ENCODE measurements at regions not wholly inside any gene's neighbourhood (a gene's known extent, or its start where the extent isn't known, plus 50 kb on each side); places are given as distances from the start of the nearest gene placed in this dataset.

GRCh38 chr5:18752317-18752716 lies 1118.1 kb downstream of the TAF11L14 start:
- Mint-ChIP-seq H3K4me3 (ENCODE audit: unreplicated experiment) (no peak overlapping the region), H3K27ac (ENCODE audit: unreplicated experiment) (no peak overlapping the region), H3K4me1 (ENCODE audit: low read depth, unreplicated experiment) (peaks cover 13% of the 10 kb centered on the region), H3K9me3 (ENCODE audit: unreplicated experiment) (peaks cover 5% of the 10 kb centered on the region), H3K27me3 (ENCODE audit: insufficient read depth, unreplicated experiment) (peaks cover 2% of the 10 kb centered on the region), H3K36me3 (ENCODE audit: insufficient read depth, unreplicated experiment) (no peaks in the 10 kb centered on the region)
- no peaks in the 10 kb centered on the region for H3K9me3 ChIP-seq
- no peak overlapping the region for H3K4me3 ChIP-seq (ENCODE audit: low read depth, low read length)
- peaks cover 16% of the 10 kb centered on the region for H3K4me1 ChIP-seq
- no TSS peak for BruUV-seq (replicated peaks)
- no peak for TF ChIP-seq CTCF (IDR thresholded peaks at IDR 0.05; ENCODE audit: insufficient read depth in 1 of 2, low read depth in 1 of 2, low read length in 1 of 2, severe bottlenecking in 1 of 2, unreplicated experiment in 1 of 2)
- H3K27me3 ChIP-seq (replicated peaks; ENCODE audit: control insufficient read depth, insufficient read depth, low read length) = no peaks in the 10 kb centered on the region
- ChIA-PET POLR2A (no interaction called here), CTCF (no interaction called here)
- DNase-seq = no peak
- no peaks in the 10 kb centered on the region for H3K36me3 ChIP-seq (ENCODE audit: control insufficient read depth, insufficient read depth, low read length)
- intact Hi-C loops (cut with micrococcal nuclease; ENCODE audit: unreplicated experiment) = no loop called here

- Mint-ChIP-seq H3K27ac (ENCODE audit: unreplicated experiment) (no peak overlapping the region), H3K36me3 (ENCODE audit: insufficient read depth, unreplicated experiment) (no peaks in the 10 kb centered on the region), H3K4me3 (ENCODE audit: unreplicated experiment) (no peak overlapping the region), H3K9me3 (ENCODE audit: unreplicated experiment) (no peaks in the 10 kb centered on the region), H3K27me3 (ENCODE audit: insufficient read depth, unreplicated experiment) (peaks cover 2% of the 10 kb centered on the region), H3K4me1 (ENCODE audit: low read depth, unreplicated experiment) (peaks cover 13% of the 10 kb centered on the region)
- POLR2A ChIA-PET = no interaction called here
- intact Hi-C loops (cut with micrococcal nuclease; ENCODE audit: unreplicated experiment) = no loop called here
- no TSS peak for BruUV-seq (replicated peaks)
- no peak for DNase-seq
- no peak for TF ChIP-seq CTCF (IDR thresholded peaks at IDR 0.05; ENCODE audit: insufficient read depth in 1 of 2, low read depth in 1 of 2, low read length in 1 of 2, severe bottlenecking in 1 of 2, unreplicated experiment in 1 of 2)
- Histone ChIP-seq H3K9me3 (no peaks in the 10 kb centered on the region), H3K36me3 (ENCODE audit: control insufficient read depth, insufficient read depth, low read length) (no peaks in the 10 kb centered on the region), H3K27me3 (replicated peaks; ENCODE audit: control insufficient read depth, insufficient read depth, low read length) (no peaks in the 10 kb centered on the region), H3K4me1 (peaks cover 16% of the 10 kb centered on the region), H3K4me3 (ENCODE audit: low read depth, low read length) (no peak overlapping the region)
- CTCF ChIA-PET = no interaction called here
These were observed 1119.9 kb downstream of the TAF11L14 start for GRCh38 chr5:18754201-18754600.

GRCh38 chr5:18761801-18762200 lies 1127.5 kb downstream of the TAF11L14 start:
- ChIA-PET POLR2A (no interaction called here), CTCF (no interaction called here)
- Mint-ChIP-seq H3K27me3 (ENCODE audit: insufficient read depth, unreplicated experiment) (peaks cover 2% of the 10 kb centered on the region), H3K4me1 (ENCODE audit: low read depth, unreplicated experiment) (no peaks in the 10 kb centered on the region), H3K27ac (ENCODE audit: unreplicated experiment) (no peak overlapping the region), H3K36me3 (ENCODE audit: insufficient read depth, unreplicated experiment) (no peaks in the 10 kb centered on the region), H3K4me3 (ENCODE audit: unreplicated experiment) (no peak overlapping the region), H3K9me3 (ENCODE audit: unreplicated experiment) (no peaks in the 10 kb centered on the region)
- H3K9me3 ChIP-seq = no peaks in the 10 kb centered on the region
- H3K36me3 ChIP-seq (ENCODE audit: control insufficient read depth, insufficient read depth, low read length) = no peaks in the 10 kb centered on the region
- intact Hi-C loops (cut with micrococcal nuclease; ENCODE audit: unreplicated experiment) = no loop called here
- DNase-seq = no peak
- no peak for TF ChIP-seq CTCF (IDR thresholded peaks at IDR 0.05; ENCODE audit: insufficient read depth in 1 of 2, low read depth in 1 of 2, low read length in 1 of 2, severe bottlenecking in 1 of 2, unreplicated experiment in 1 of 2)
- no peaks in the 10 kb centered on the region for H3K4me1 ChIP-seq
- no TSS peak for BruUV-seq (replicated peaks)
- no peaks in the 10 kb centered on the region for H3K27me3 ChIP-seq (replicated peaks; ENCODE audit: control insufficient read depth, insufficient read depth, low read length)
- no peak overlapping the region for H3K4me3 ChIP-seq (ENCODE audit: low read depth, low read length)
